GM12874 (cell line): ENCODE measurements at regions not wholly inside any gene's neighbourhood (a gene's known extent, or its start where the extent isn't known, plus 50 kb on each side); places are given as distances from the start of the nearest gene placed in this dataset.

Experiments used
- CTCF ChIP-seq: IDR thresholded peaks from 2 replicates; pipeline ENCODE4 v1.5.1; 2011; ENCODE audit warnings: low read depth, mild to moderate bottlenecking, control low read depth, low read length, moderate library complexity; ENCODE audit not compliant: insufficient read depth

DNA sequence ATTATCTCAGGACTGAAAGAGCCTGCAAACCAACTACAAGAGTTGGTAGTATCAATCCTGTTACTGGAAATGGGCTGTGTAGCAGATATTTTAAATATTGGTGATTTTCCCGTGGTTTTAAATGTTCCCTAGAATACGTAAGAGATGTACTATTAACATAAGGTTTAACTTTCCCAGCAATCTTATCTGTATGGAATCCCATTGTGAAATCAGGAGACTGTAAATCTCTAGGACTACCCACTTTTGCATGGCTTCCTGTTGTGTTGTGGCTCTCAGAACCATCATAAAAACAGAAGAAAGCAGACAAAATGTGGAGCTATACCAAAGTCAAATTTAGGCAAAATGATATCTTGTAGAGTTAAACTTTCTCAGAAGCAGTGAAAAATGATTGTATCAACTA lies 641.5 kb upstream of the SETBP1 start:
- no peak for TF ChIP-seq CTCF

GRCh38 chr18:44039826-44040225 lies 640.9 kb upstream of the SETBP1 start:
- no peak for TF ChIP-seq CTCF

GRCh38 chr18:44041553-44041952 lies 639.1 kb upstream of the SETBP1 start:
- TF ChIP-seq CTCF: no peak

DNA sequence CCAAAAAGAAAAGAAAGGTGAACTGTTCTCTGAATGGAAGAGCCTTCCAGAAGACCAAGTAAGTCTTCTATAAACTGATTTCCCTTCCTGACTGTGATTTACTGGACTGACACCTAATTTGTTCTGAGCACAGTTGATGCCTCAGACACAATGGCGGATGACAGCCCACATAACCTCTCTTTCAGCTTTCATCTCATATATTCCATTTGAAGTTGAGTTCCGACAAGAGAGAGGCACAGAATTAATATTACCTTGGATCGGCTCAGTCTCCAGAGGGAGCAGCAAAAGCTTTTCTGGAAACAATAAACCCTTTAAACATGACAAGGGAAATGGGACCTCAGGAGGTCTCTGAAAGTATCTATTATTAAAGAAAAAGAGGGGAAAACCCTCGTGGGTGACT lies 638.7 kb upstream of the SETBP1 start:
- TF ChIP-seq CTCF: no peak

- no peak for TF ChIP-seq CTCF
Measured at GRCh38 chr18:44046376-44046975, 634.2 kb upstream of the SETBP1 start.

DNA sequence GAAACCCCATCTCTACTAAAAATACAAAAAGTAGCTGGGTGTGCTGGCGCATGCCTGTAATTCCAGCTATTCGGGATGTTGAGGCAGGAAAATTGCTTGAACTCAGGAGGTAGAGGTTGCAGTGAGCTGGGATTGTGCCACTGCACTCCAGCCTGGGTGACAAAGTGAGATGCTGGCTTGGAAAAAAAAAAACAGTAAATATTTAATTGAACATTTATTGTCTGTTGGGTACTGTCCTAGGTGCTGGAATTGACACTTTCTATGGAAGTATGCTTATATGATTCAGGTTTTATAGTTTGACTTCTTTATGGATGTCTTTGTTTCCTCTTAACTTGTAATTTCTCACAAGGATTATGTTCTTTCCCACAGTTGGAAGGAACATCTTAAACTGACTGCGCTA lies 633.1 kb upstream of the SETBP1 start:
- no peak for TF ChIP-seq CTCF

DNA sequence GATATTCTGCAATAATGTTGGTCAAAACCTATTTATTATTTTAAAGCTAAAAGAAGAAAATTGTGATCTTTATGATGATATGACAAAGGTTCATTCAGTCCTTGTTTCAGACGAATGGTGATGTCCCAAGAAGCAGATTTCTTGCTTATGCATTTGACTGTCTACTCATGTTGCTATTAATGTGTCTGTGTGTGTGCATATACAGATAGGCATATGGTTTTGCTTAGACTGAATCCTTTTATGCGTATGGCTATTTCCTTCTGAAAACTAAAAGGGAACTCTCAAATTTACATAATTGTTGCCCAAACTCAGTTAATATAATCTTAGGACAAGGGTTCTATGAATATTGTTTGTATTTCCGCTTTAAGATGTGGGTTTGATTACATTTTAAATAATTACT lies 632.3 kb upstream of the SETBP1 start:
- no peak for TF ChIP-seq CTCF
